IMR-90 (cell line): ENCODE measurements at regions not wholly inside any gene's neighbourhood (a gene's known extent, or its start where the extent isn't known, plus 50 kb on each side); places are given as distances from the start of the nearest gene placed in this dataset.

ENCODE experiments used
- ATAC-seq: fragments of 200-7000 bp; cut with Tn5 transposase; 2 replicates; pipeline ENCODE4 v1.9.1; 2020; ENCODE audit warnings: low read depth, mild to moderate bottlenecking, moderate library complexity
- BruUV-seq: library from RNA; stranded (reverse); fragments of 400-500 nt; replicated peaks from 2 replicates; lab custom pipeline; 2021; lab: Mats Ljungman, UMichigan
- CTCF ChIA-PET: fragments of 300-600 bp; formaldehyde crosslinking; extraction: SDS; loops from one replicate; lab custom pipeline; 2021; ENCODE audit warnings: antibody characterized with exemption; lab: Yijun Ruan, JAX
- POLR2A ChIA-PET: fragments of 300-600 bp; sonication (Branson Sonifier 250); formaldehyde crosslinking; loops from one replicate; lab custom pipeline; 2022; ENCODE audit warnings: antibody characterized with exemption; ENCODE audit not compliant: unreplicated experiment; lab: Charles Lee
- DNase-seq: peaks from one replicate; pipeline ENCODE4 v3.0.0; 2013
- H2AFZ ChIP-seq: replicated peaks from 2 replicates; pipeline ENCODE3; 2013; ENCODE audit warnings: low read length, mild to moderate bottlenecking; ENCODE audit not compliant: poor library complexity
- H2AK5ac ChIP-seq: 2 replicates; pipeline ENCODE4 v1.6.1; 2013; ENCODE audit warnings: low read depth, low read length, inconsistent platforms
- H2AK9ac ChIP-seq: replicated peaks from 2 replicates; pipeline ENCODE3; 2013; ENCODE audit warnings: mild to moderate bottlenecking, low read depth, low read length, moderate library complexity; ENCODE audit not compliant: poor library complexity
- H2BK120ac ChIP-seq: 2 replicates; pipeline ENCODE4 v1.6.1; 2013; ENCODE audit warnings: low read depth, low read length, inconsistent platforms
- H2BK15ac ChIP-seq: 3 replicates; pipeline ENCODE4 v1.6.1; 2013; ENCODE audit warnings: low read depth, low read length, inconsistent platforms
- H2BK20ac ChIP-seq: 2 replicates; pipeline ENCODE4 v1.6.1; 2013; ENCODE audit warnings: low read depth, mild to moderate bottlenecking, inconsistent platforms, low read length, moderate library complexity
- H2BK5ac ChIP-seq: 2 replicates; pipeline ENCODE4 v1.6.1; 2013; ENCODE audit warnings: mild to moderate bottlenecking, low read depth, low read length, inconsistent platforms; ENCODE audit not compliant: poor library complexity, severe bottlenecking
- H3K14ac ChIP-seq: replicated peaks from 2 replicates; pipeline ENCODE4 v1.6.1; 2013; ENCODE audit warnings: low read depth, low read length, inconsistent platforms
- H3K18ac ChIP-seq: 2 replicates; pipeline ENCODE4 v1.6.1; 2013; ENCODE audit warnings: low read depth, low read length, control low read depth
- H3K23ac ChIP-seq: 2 replicates; pipeline ENCODE4 v1.6.1; 2013; ENCODE audit warnings: low read depth, low read length, inconsistent platforms
- H3K27ac ChIP-seq: 2 replicates; pipeline ENCODE4 v1.5.1; 2013; ENCODE audit warnings: mild to moderate bottlenecking, control low read depth, low read length; ENCODE audit not compliant: insufficient read depth
- H3K27me3 ChIP-seq: 2 replicates; pipeline ENCODE4 v1.6.1; 2013; ENCODE audit warnings: low read length; ENCODE audit not compliant: control insufficient read depth, insufficient read depth
- H3K36me3 ChIP-seq: 2 replicates; pipeline ENCODE4 v1.6.1; 2013; ENCODE audit warnings: low read length, mixed read lengths; ENCODE audit not compliant: control insufficient read depth, insufficient read depth
- H3K4ac ChIP-seq: 2 replicates; pipeline ENCODE4 v1.6.1; 2013; ENCODE audit warnings: low read depth, low read length, inconsistent platforms
- H3K4me1 ChIP-seq: 2 replicates; pipeline ENCODE4 v1.6.1; 2013; ENCODE audit warnings: low read length, mixed read lengths; ENCODE audit not compliant: control insufficient read depth, insufficient read depth
- H3K4me2 ChIP-seq: 2 replicates; pipeline ENCODE4 v1.6.1; 2013; ENCODE audit warnings: low read depth, mild to moderate bottlenecking, control low read depth, low read length, moderate library complexity
- H3K4me3 ChIP-seq: 2 replicates; pipeline ENCODE4 v1.5.1; 2013; ENCODE audit warnings: low read depth, mild to moderate bottlenecking, control low read depth, low read length, moderate library complexity; ENCODE audit not compliant: insufficient read depth
- H3K56ac ChIP-seq: 2 replicates; pipeline ENCODE4 v1.6.1; 2013; ENCODE audit warnings: low read length, inconsistent platforms; ENCODE audit not compliant: insufficient read depth; ENCODE audit errors: extremely low read depth
- H3K79me1 ChIP-seq, 2 experiments: 2 replicates each; pipeline ENCODE4 v1.6.1; 2013; ENCODE audit warnings: low read length in 2 of 2, inconsistent platforms in 1 of 2, low read depth in 1 of 2
- H3K9ac ChIP-seq: 2 replicates; pipeline ENCODE4 v1.6.1; 2013; ENCODE audit warnings: low read depth, low read length, control low read depth
- H3K9me1 ChIP-seq: 2 replicates; pipeline ENCODE4 v1.6.1; 2013; ENCODE audit warnings: low read length, inconsistent platforms; ENCODE audit not compliant: insufficient read depth
- H3K9me3 ChIP-seq: 2 replicates; pipeline ENCODE4 v1.6.1; 2013; ENCODE audit warnings: low read length; ENCODE audit not compliant: control insufficient read depth, insufficient read depth
- H4K20me1 ChIP-seq: 2 replicates; pipeline ENCODE4 v1.6.1; 2013; ENCODE audit warnings: low read length, inconsistent platforms; ENCODE audit not compliant: insufficient read depth
- H4K5ac ChIP-seq: 2 replicates; pipeline ENCODE4 v1.6.1; 2013; ENCODE audit warnings: mild to moderate bottlenecking, low read depth, low read length, control low read depth
- H4K8ac ChIP-seq, 2 experiments: 2 replicates each; pipeline ENCODE4 v1.6.1; 2013; ENCODE audit warnings: low read depth in 2 of 2, low read length in 2 of 2, control low read depth in 1 of 2, inconsistent platforms in 1 of 2
- H4K91ac ChIP-seq: 2 replicates; pipeline ENCODE4 v1.6.1; 2013; ENCODE audit warnings: low read depth, low read length, inconsistent platforms; ENCODE audit not compliant: insufficient read depth
- BHLHE40 ChIP-seq: fragments of 150-350 bp; IDR thresholded peaks from 2 replicates; pipeline ENCODE4 v1.6.1; 2016; ENCODE audit warnings: mild to moderate bottlenecking, low read depth, low read length
- CEBPB ChIP-seq: IDR thresholded peaks from 2 replicates; pipeline ENCODE4 v1.6.1; 2012; ENCODE audit warnings: low read depth, low read length, improper control_type of control experiment
- CTCF ChIP-seq: conservative IDR thresholded peaks from 2 replicates; pipeline ENCODE4 v1.5.1; 2012; ENCODE audit warnings: mild to moderate bottlenecking, low read depth, low read length, improper control_type of control experiment
- FOS ChIP-seq: fragments of 150-350 bp; IDR thresholded peaks from 2 replicates; pipeline ENCODE4 v1.6.1; 2016; ENCODE audit warnings: low read depth, low read length
- MXI1 ChIP-seq: IDR thresholded peaks from 2 replicates; pipeline ENCODE4 v1.6.1; 2012; ENCODE audit warnings: low read depth, mild to moderate bottlenecking, low read length, moderate library complexity, borderline replicate concordance
- NFE2L2 ChIP-seq: fragments of 150-350 bp; IDR thresholded peaks from 2 replicates; pipeline ENCODE4 v1.6.1; 2016; ENCODE audit warnings: low read depth, mild to moderate bottlenecking, low read length
- POLR2A ChIP-seq: IDR thresholded peaks from 2 replicates; pipeline ENCODE4 v1.6.1; 2012; ENCODE audit warnings: mild to moderate bottlenecking, low read depth, low read length
- RAD21 ChIP-seq: IDR thresholded peaks from 2 replicates; pipeline ENCODE4 v1.6.1; 2012; ENCODE audit warnings: low read length, improper control_type of control experiment
- RFX5 ChIP-seq: IDR thresholded peaks from 2 replicates; pipeline ENCODE4 v1.8.0; 2012; ENCODE audit warnings: low read depth, mild to moderate bottlenecking, low read length, moderate library complexity
- SMC3 ChIP-seq: fragments of 150-350 bp; IDR thresholded peaks from 2 replicates; pipeline ENCODE4 v1.6.1; 2016; ENCODE audit warnings: low read depth, mild to moderate bottlenecking, antibody characterized with exemption, low read length, moderate library complexity
- USF2 ChIP-seq: fragments of 150-350 bp; IDR thresholded peaks from 2 replicates; pipeline ENCODE4 v1.6.1; 2017; ENCODE audit warnings: mild to moderate bottlenecking, antibody characterized with exemption, low read length, low read depth
- WGBS, 2 experiments: methylation state at CpG; one replicate each; pipeline versions ENCODE4 v1.1.5 to v1.1.7; 2013; ENCODE audit warnings: missing lambda C conversion rate in 2 of 2; ENCODE audit not compliant: insufficient read length in 1 of 2; ENCODE audit errors: extremely low coverage in 2 of 2; 5-methylcytosine and 5-hydroxymethylcytosine counted together
- dilution Hi-C: fragments of 300-500 bp; cut with HindIII; formaldehyde crosslinking; loops from one replicate; pipeline ENCODE4 v1.14.3; 2018; ENCODE audit warnings: low sequenced_read_pairs; ENCODE audit not compliant: unreplicated experiment
- in situ Hi-C: fragments of 300-500 bp; cut with MboI; formaldehyde crosslinking; loops from 3 replicates; pipeline ENCODE4 v1.14.3; 2019; ENCODE audit warnings: low sequenced_read_pairs, inconsistent platforms, mixed read lengths
- intact Hi-C: fragments of 100-400 bp; cut with micrococcal nuclease; formaldehyde crosslinking; loops from 2 replicates; pipeline ENCODE4 v1.10.0; 2022

GRCh38 chr16:64648282-64648681 lies 473.6 kb downstream of the CDH11 start:
- H2AK9ac ChIP-seq: no peak overlapping the region
- no peaks in the 10 kb centered on the region for H3K79me1 ChIP-seq
- intact Hi-C loops (no loop called here), dilution Hi-C loops (no loop called here), in situ Hi-C loops (no loop called here)
- no TSS peak for BruUV-seq
- DNase-seq (no peak), ATAC-seq (no peak)
- H3K4me2 ChIP-seq: no peak overlapping the region
- no peaks in the 10 kb centered on the region for H3K4me1 ChIP-seq
- H4K91ac ChIP-seq: no peak overlapping the region
- no peaks in the 10 kb centered on the region for H3K36me3 ChIP-seq
- H4K5ac ChIP-seq: no peak overlapping the region
- no peak overlapping the region for H3K4me3 ChIP-seq
- H2BK120ac ChIP-seq: no peak overlapping the region
- H3K9me1 ChIP-seq: no peaks in the 10 kb centered on the region
- no peak overlapping the region for H3K27ac ChIP-seq
- no CpG with 5 or more reads among the region's 3 CpGs for WGBS, 2 experiments
- ChIA-PET POLR2A (no interaction called here), CTCF (no interaction called here)
- no peak overlapping the region for H3K18ac ChIP-seq
- H4K20me1 ChIP-seq: no peaks in the 10 kb centered on the region
- no peak overlapping the region for H2BK20ac ChIP-seq
- no peak overlapping the region for H2BK15ac ChIP-seq
- H3K9ac ChIP-seq: no peak overlapping the region
- no peak for TF ChIP-seq BHLHE40
- no peak for TF ChIP-seq SMC3
- no peak for TF ChIP-seq MXI1
- TF ChIP-seq USF2: no peak
- TF ChIP-seq FOS: no peak
- no peak for TF ChIP-seq RFX5
- no peak for TF ChIP-seq POLR2A
- TF ChIP-seq CEBPB: no peak
- TF ChIP-seq CTCF: no peak
- TF ChIP-seq RAD21: no peak
- TF ChIP-seq NFE2L2: no peak
- H3K23ac ChIP-seq: no peak overlapping the region
- H2AFZ ChIP-seq: no peak overlapping the region
- H3K14ac ChIP-seq: no peak overlapping the region
- no peak overlapping the region for H3K56ac ChIP-seq
- H4K8ac ChIP-seq: no peak overlapping the region
- no peaks in the 10 kb centered on the region for H3K9me3 ChIP-seq
- H2AK5ac ChIP-seq: no peak overlapping the region
- no peak overlapping the region for H3K4ac ChIP-seq
- H3K27me3 ChIP-seq: no peaks in the 10 kb centered on the region
- H2BK5ac ChIP-seq: no peak overlapping the region
